GM23248 (cell line): ENCODE measurements at regions not wholly inside any gene's neighbourhood (a gene's known extent, or its start where the extent isn't known, plus 50 kb on each side); places are given as distances from the start of the nearest gene placed in this dataset.

Experiments
- DNase-seq: peaks from one replicate; pipeline ENCODE4 v3.0.0-alpha.2; 2015
- H2AFZ ChIP-seq: fragments of 200-600 bp; sonication (generic); 2 replicates; pipeline ENCODE4 v1.6.1; 2016; ENCODE audit warnings: antibody characterized with exemption
- H3F3A ChIP-seq: fragments of 200-600 bp; sonication (generic); 2 replicates; pipeline ENCODE4 v1.6.1; 2016; ENCODE audit warnings: mild to moderate bottlenecking, antibody characterized with exemption, mixed run types; ENCODE audit not compliant: insufficient read depth
- H3K27ac ChIP-seq: fragments of 200-600 bp; sonication (generic); 2 replicates; pipeline ENCODE4 v1.5.1; 2016; ENCODE audit warnings: mild to moderate bottlenecking
- H3K27me3 ChIP-seq: fragments of 200-600 bp; sonication (generic); replicated peaks from 2 replicates; pipeline ENCODE4 v1.6.1; 2016; ENCODE audit warnings: mild to moderate bottlenecking; ENCODE audit not compliant: insufficient read depth
- H3K36me3 ChIP-seq: fragments of 200-600 bp; sonication (generic); 2 replicates; pipeline ENCODE4 v1.6.1; 2016; ENCODE audit warnings: low read depth, mild to moderate bottlenecking
- H3K4me1 ChIP-seq: fragments of 200-600 bp; sonication (generic); 2 replicates; pipeline ENCODE4 v1.6.1; 2016; ENCODE audit warnings: mild to moderate bottlenecking; ENCODE audit not compliant: insufficient read depth
- H3K4me2 ChIP-seq: fragments of 200-600 bp; sonication (generic); one replicate; pipeline ENCODE4 v1.6.1; 2016; ENCODE audit warnings: mild to moderate bottlenecking; ENCODE audit not compliant: unreplicated experiment
- H3K4me3 ChIP-seq: fragments of 200-600 bp; sonication (generic); 2 replicates; pipeline ENCODE4 v1.5.1; 2016; ENCODE audit warnings: mild to moderate bottlenecking
- H3K79me2 ChIP-seq: fragments of 200-600 bp; sonication (generic); 2 replicates; pipeline ENCODE4 v1.6.1; 2016; ENCODE audit warnings: mild to moderate bottlenecking; ENCODE audit not compliant: insufficient read depth
- H3K9ac ChIP-seq: fragments of 200-600 bp; sonication (generic); 2 replicates; pipeline ENCODE4 v1.6.1; 2016; ENCODE audit warnings: mild to moderate bottlenecking
- H3K9me2 ChIP-seq: fragments of 200-600 bp; sonication (generic); 2 replicates; pipeline ENCODE4 v1.6.1; 2016; ENCODE audit warnings: mixed run types, mild to moderate bottlenecking, moderate library complexity; ENCODE audit not compliant: insufficient read depth
- H3K9me3 ChIP-seq: fragments of 200-600 bp; sonication (generic); one replicate; pipeline ENCODE4 v1.6.1; 2017; ENCODE audit warnings: low read depth
- H4K20me1 ChIP-seq: fragments of 200-600 bp; sonication (generic); 2 replicates; pipeline ENCODE4 v1.6.0; 2016; ENCODE audit not compliant: insufficient read depth
- EZH2 ChIP-seq: fragments of 200-600 bp; sonication (generic); IDR thresholded peaks from 2 replicates; pipeline ENCODE4 v1.6.1; 2018; ENCODE audit warnings: antibody characterized with exemption, mild to moderate bottlenecking; ENCODE audit not compliant: insufficient read depth, poor library complexity, severe bottlenecking
- EZH2phosphoT487 ChIP-seq: fragments of 200-600 bp; sonication (generic); IDR thresholded peaks from 2 replicates; pipeline ENCODE4 v1.6.1; 2018; ENCODE audit warnings: antibody characterized with exemption, moderate library complexity, mild to moderate bottlenecking, low read depth; ENCODE audit not compliant: insufficient read depth
- WGBS, 2 experiments: methylation state at CpG; one replicate each; pipeline ENCODE4 v1.1.6; 2015 to 2017; ENCODE audit warnings: low lambda C conversion rate in 2 of 2, low coverage in 1 of 2; ENCODE audit errors: missing lambda C conversion rate in 2 of 2; 5-methylcytosine and 5-hydroxymethylcytosine counted together
- in situ Hi-C: fragments of 300-500 bp; cut with MboI; formaldehyde crosslinking; loops from 2 replicates; pipeline ENCODE4 v1.15.0; 2020

GRCh38 chr7:4574851-4575250 lies 107.2 kb upstream of the FOXK1 start:
- Histone ChIP-seq H3K9me2 (no peaks in the 10 kb centered on the region), H3K27ac (no peak overlapping the region), H3K4me3 (no peak overlapping the region), H3K27me3 (no peaks in the 10 kb centered on the region), H3K9ac (no peak overlapping the region), H3K79me2 (no peaks in the 10 kb centered on the region), H3K9me3 (no peaks in the 10 kb centered on the region), H3K36me3 (no peaks in the 10 kb centered on the region), H3K4me1 (no peaks in the 10 kb centered on the region), H4K20me1 (no peaks in the 10 kb centered on the region), H3F3A (no peaks in the 10 kb centered on the region), H2AFZ (no peak overlapping the region), H3K4me2 (no peak overlapping the region)
- DNase-seq: no peak
- TF ChIP-seq EZH2: no peak
- TF ChIP-seq EZH2phosphoT487: no peak
- in situ Hi-C loops: no loop called here

GRCh38 chr7:4575254-4575653 lies 106.8 kb upstream of the FOXK1 start:
- H3K27me3 ChIP-seq: no peaks in the 10 kb centered on the region
- no peaks in the 10 kb centered on the region for H3K9me2 ChIP-seq
- TF ChIP-seq EZH2 (no peak), EZH2phosphoT487 (no peak)
- no peaks in the 10 kb centered on the region for H3F3A ChIP-seq
- no peak for DNase-seq
- 45 to 62% methylated on average over 3 of the region's 3 CpGs for WGBS, 2 experiments
- no peaks in the 10 kb centered on the region for H4K20me1 ChIP-seq
- no peak overlapping the region for H3K4me3 ChIP-seq
- no peaks in the 10 kb centered on the region for H3K79me2 ChIP-seq
- no peak overlapping the region for H3K4me2 ChIP-seq
- no peaks in the 10 kb centered on the region for H3K4me1 ChIP-seq
- no peak overlapping the region for H2AFZ ChIP-seq
- no peak overlapping the region for H3K27ac ChIP-seq
- no peaks in the 10 kb centered on the region for H3K36me3 ChIP-seq
- H3K9ac ChIP-seq: no peak overlapping the region
- in situ Hi-C loops: no loop called here
- no peaks in the 10 kb centered on the region for H3K9me3 ChIP-seq

- Histone ChIP-seq H3K27me3 (peaks cover 6% of the 10 kb centered on the region; the same call in 1 of the 2 replicates), H3K4me2 (no peak overlapping the region), H3K36me3 (no peaks in the 10 kb centered on the region), H3K9ac (no peak overlapping the region), H3F3A (no peaks in the 10 kb centered on the region), H2AFZ (no peak overlapping the region), H3K4me3 (no peak overlapping the region), H3K4me1 (no peaks in the 10 kb centered on the region), H3K9me3 (no peaks in the 10 kb centered on the region), H3K9me2 (no peaks in the 10 kb centered on the region), H4K20me1 (no peaks in the 10 kb centered on the region), H3K79me2 (no peaks in the 10 kb centered on the region), H3K27ac (no peak overlapping the region)
- WGBS, 2 experiments: 44 to 55% methylated on average over 19 to 20 of the region's 20 CpGs
- in situ Hi-C loops: loop anchor here (25.0 kb wide), 1 partner anchor 1741 kb away; no protein-coding TSS in a partner anchor
- TF ChIP-seq EZH2phosphoT487 (no peak), EZH2 (no peak)
- no peak for DNase-seq
Observed at GRCh38 chr7:4602905-4603842, 78.9 kb upstream of the FOXK1 start.

- H3K4me3 ChIP-seq: no peak overlapping the region
- no peaks in the 10 kb centered on the region for H3K79me2 ChIP-seq
- H2AFZ ChIP-seq: no peak overlapping the region
- no peak overlapping the region for H3K27ac ChIP-seq
- H4K20me1 ChIP-seq: no peaks in the 10 kb centered on the region
- H3K9ac ChIP-seq: no peak overlapping the region
- no peaks in the 10 kb centered on the region for H3K36me3 ChIP-seq
- H3K9me2 ChIP-seq: no peaks in the 10 kb centered on the region
- no peak overlapping the region for H3K4me2 ChIP-seq
- 65 to 69% methylated on average over 8 of the region's 8 CpGs for WGBS, 2 experiments
- H3K4me1 ChIP-seq: no peaks in the 10 kb centered on the region
- no peak for DNase-seq
- peaks cover 6% of the 10 kb centered on the region; the same call in 1 of the 2 replicates for H3K27me3 ChIP-seq
- H3K9me3 ChIP-seq: no peaks in the 10 kb centered on the region
- in situ Hi-C loops: loop anchor here (25.0 kb wide), 1 partner anchor 1742 kb away; no protein-coding TSS in a partner anchor
- H3F3A ChIP-seq: no peaks in the 10 kb centered on the region
- TF ChIP-seq EZH2phosphoT487 (no peak), EZH2 (no peak)
Observed at GRCh38 chr7:4603843-4604231, 78.3 kb upstream of the FOXK1 start.
